Natural killer cell (primary cell): ENCODE measurements at regions not wholly inside any gene's neighbourhood (a gene's known extent, or its start where the extent isn't known, plus 50 kb on each side); places are given as distances from the start of the nearest gene placed in this dataset.

ENCODE experiments used
- ATAC-seq, 3 donors: fragments of 150-1000 bp in 2 of 3; fragments of 200-7000 bp in 1 of 3; cut with Tn5 transposase; 1 replicate in 1 of 3; 2 replicates in 2 of 3; pipeline ENCODE4 v1.10.0; 2021; ENCODE audit warnings: mild to moderate bottlenecking in 2 of 3, moderate library complexity in 2 of 3
- DNase-seq, 2 donors: peaks; one replicate each; pipeline versions ENCODE4 v3.0.0 to v3.0.0-alpha.2; 2013 to 2021; ENCODE audit warnings: mixed read lengths in 1 of 2
- H3K27ac ChIP-seq: one replicate; pipeline ENCODE4 v1.5.1; 2013; ENCODE audit warnings: mild to moderate bottlenecking, low read length
- H3K27me3 ChIP-seq: one replicate; pipeline ENCODE4 v1.6.1; 2013; ENCODE audit warnings: low read length; ENCODE audit not compliant: control insufficient read depth, insufficient read depth
- H3K36me3 ChIP-seq: one replicate; pipeline ENCODE4 v1.6.1; 2013; ENCODE audit warnings: low read length; ENCODE audit not compliant: control insufficient read depth, insufficient read depth
- H3K4me1 ChIP-seq: one replicate; pipeline ENCODE4 v1.6.1; 2013; ENCODE audit warnings: low read length; ENCODE audit not compliant: control insufficient read depth, insufficient read depth
- H3K4me3 ChIP-seq: one replicate; pipeline ENCODE4 v1.5.1; 2013; ENCODE audit warnings: low read length
- H3K9me3 ChIP-seq: one replicate; pipeline ENCODE4 v1.6.1; 2013; ENCODE audit warnings: low read length; ENCODE audit not compliant: control insufficient read depth, insufficient read depth
- H3K27ac Mint-ChIP-seq, 2 donors: one replicate each; pipeline ENCODE4 v1.8.0; 2022; ENCODE audit warnings: mild to moderate bottlenecking in 2 of 2, mixed read lengths in 2 of 2, moderate library complexity in 1 of 2
- H3K27me3 Mint-ChIP-seq, 2 donors: one replicate each; pipeline ENCODE4 v1.8.0; 2022; ENCODE audit warnings: low read depth in 2 of 2, mixed read lengths in 2 of 2
- H3K36me3 Mint-ChIP-seq: one replicate; pipeline ENCODE4 v1.8.0; 2022; ENCODE audit warnings: mixed read lengths
- H3K4me1 Mint-ChIP-seq, 2 donors: one replicate each; pipeline ENCODE4 v1.8.0; 2022; ENCODE audit warnings: mixed read lengths in 2 of 2
- H3K4me3 Mint-ChIP-seq: one replicate; pipeline ENCODE4 v1.8.0; 2022; ENCODE audit warnings: mild to moderate bottlenecking, moderate library complexity, mixed read lengths
- H3K9me3 Mint-ChIP-seq, 2 donors: one replicate each; pipeline ENCODE4 v1.8.0; 2022; ENCODE audit warnings: mixed read lengths in 2 of 2
- CTCF ChIP-seq: fragments of 200-600 bp; IDR thresholded peaks from one replicate; pipeline ENCODE4 v1.8.0; 2022; ENCODE audit warnings: antibody characterized with exemption
- WGBS: methylation state at CpG from one replicate; pipeline ENCODE4 v1.1.7; 2013; ENCODE audit warnings: missing lambda C conversion rate; ENCODE audit not compliant: insufficient coverage; 5-methylcytosine and 5-hydroxymethylcytosine counted together
- intact Hi-C: fragments of 100-400 bp; cut with micrococcal nuclease; formaldehyde crosslinking; loops from one replicate; pipeline ENCODE4 v1.14.2; 2022

- intact Hi-C loops, result no loop called here
- Histone ChIP-seq H3K4me1 (no peaks in the 10 kb centered on the region), H3K9me3 (no peaks in the 10 kb centered on the region), H3K27ac (no peak overlapping the region), H3K27me3 (no peaks in the 10 kb centered on the region), H3K36me3 (no peaks in the 10 kb centered on the region), H3K4me3 (no peak overlapping the region)
- 93% methylated on average over 5 of the region's 5 CpGs for WGBS
- no peak overlapping the region for H3K4me3 Mint-ChIP-seq
- no peak for TF ChIP-seq CTCF
- H3K9me3 Mint-ChIP-seq, result no peaks in the 10 kb centered on the region
- H3K27me3 Mint-ChIP-seq, result no peaks in the 10 kb centered on the region
- no peaks in the 10 kb centered on the region for H3K36me3 Mint-ChIP-seq
- H3K27ac Mint-ChIP-seq, result no peak overlapping the region
- no peak for DNase-seq
- ATAC-seq, result no peak
- no peaks in the 10 kb centered on the region for H3K4me1 Mint-ChIP-seq
Observed at GRCh38 chr15:62618846-62619504, 423.6 kb upstream of the TPM1 start.

- H3K9me3 ChIP-seq, result no peaks in the 10 kb centered on the region
- WGBS, result 84% methylated on average over 3 of the region's 3 CpGs
- no peaks in the 10 kb centered on the region for H3K36me3 ChIP-seq
- no peak for TF ChIP-seq CTCF
- H3K4me3 ChIP-seq, result no peak overlapping the region
- Mint-ChIP-seq H3K9me3 (no peaks in the 10 kb centered on the region), H3K4me3 (no peak overlapping the region), H3K27me3 (no peaks in the 10 kb centered on the region), H3K4me1 (peaks cover 0 to 3% of the 10 kb centered on the region in 2 donors), H3K27ac (no peak overlapping the region), H3K36me3 (no peaks in the 10 kb centered on the region)
- DNase-seq (no peak), ATAC-seq (no peak)
- H3K4me1 ChIP-seq, result no peaks in the 10 kb centered on the region
- no peak overlapping the region for H3K27ac ChIP-seq
- no peaks in the 10 kb centered on the region for H3K27me3 ChIP-seq
- intact Hi-C loops, result no loop called here
Observed at GRCh38 chr15:62619526-62619925, 423.0 kb upstream of the TPM1 start.

- Histone ChIP-seq H3K4me1 (no peaks in the 10 kb centered on the region), H3K36me3 (no peaks in the 10 kb centered on the region), H3K4me3 (no peak overlapping the region), H3K9me3 (no peaks in the 10 kb centered on the region), H3K27ac (no peak overlapping the region), H3K27me3 (no peaks in the 10 kb centered on the region)
- intact Hi-C loops, result no loop called here
- H3K27me3 Mint-ChIP-seq, result no peaks in the 10 kb centered on the region
- no peak for TF ChIP-seq CTCF
- H3K4me3 Mint-ChIP-seq, result no peak overlapping the region
- no peaks in the 10 kb centered on the region for H3K36me3 Mint-ChIP-seq
- peaks cover 7 to 12% of the 10 kb centered on the region in 2 donors for H3K4me1 Mint-ChIP-seq
- DNase-seq (no peak), ATAC-seq (no peak)
- no peaks in the 10 kb centered on the region for H3K9me3 Mint-ChIP-seq
- no peak overlapping the region for H3K27ac Mint-ChIP-seq
- WGBS, result 86% methylated on average over 4 of the region's 4 CpGs
Observed at GRCh38 chr15:62622775-62623174, 419.8 kb upstream of the TPM1 start.
